K562 (cell line): ENCODE measurements at regions not wholly inside any gene's neighbourhood (a gene's known extent, or its start where the extent isn't known, plus 50 kb on each side); places are given as distances from the start of the nearest gene placed in this dataset.

ENCODE experiments used
- ATAC-seq: fragments of 200-7000 bp; cut with Tn5 transposase; 3 replicates; pipeline ENCODE4 v1.9.1; 2020; ENCODE audit warnings: moderate library complexity
- BruUV-seq: library from RNA; stranded (reverse); fragments of 400-500 nt; replicated peaks from 2 replicates; lab custom pipeline; 2021; lab: Mats Ljungman, UMichigan
- CTCF ChIA-PET: fragments of 300-600 bp; formaldehyde crosslinking; extraction: SDS; loops from one replicate; lab custom pipeline; 2021; ENCODE audit warnings: low intra/inter-chr PET ratio; lab: Yijun Ruan, JAX
- POLR2A ChIA-PET: fragments of 300-600, 350-650 bp; sonication (Branson Sonifier 250); formaldehyde crosslinking; extraction: SDS; loops from one replicate; lab custom pipeline; 2021; ENCODE audit warnings: antibody characterized with exemption, inconsistent platforms; lab: Yijun Ruan, JAX
- DNase-seq, 4 experiments: peaks; one replicate each; pipeline versions ENCODE4 v3.0.0 to v3.0.0-alpha.2; 2011 to 2018; ENCODE audit warnings: low spot score in 3 of 4, mixed read lengths in 3 of 4; ENCODE audit errors: extremely low read depth in 1 of 4
- FAIRE-seq: peaks from 2 replicates; lab custom pipeline; 2011; peaks lifted over from hg19 to GRCh38; lab: Jason Lieb, UNC
- H2AFZ ChIP-seq: 2 replicates; pipeline ENCODE4 v1.6.0; 2011; ENCODE audit warnings: low read depth, low read length, control low read depth, inconsistent platforms
- H3K27ac ChIP-seq: fragments of 200-600 bp; 3 replicates; pipeline ENCODE4 v1.8.0; 2011; ENCODE audit warnings: low read depth, mild to moderate bottlenecking, control low read depth, inconsistent platforms, low read length, moderate library complexity, mixed read lengths; ENCODE audit errors: extremely low read depth
- H3K27me3 ChIP-seq, 2 experiments: fragments of 300-600 bp in 1 of 2; 2 replicates in 1 of 2; 3 replicates in 1 of 2; pipeline versions ENCODE4 v1.6.0 to v1.8.0; 2011; ENCODE audit warnings: inconsistent platforms in 2 of 2, low read length in 2 of 2, mild to moderate bottlenecking in 1 of 2, mixed read lengths in 1 of 2, moderate library complexity in 1 of 2; ENCODE audit not compliant: control insufficient read depth in 2 of 2, insufficient read depth in 2 of 2
- H3K36me3 ChIP-seq: fragments of 300-600 bp; 3 replicates; pipeline ENCODE4 v1.8.0; 2011; ENCODE audit warnings: mild to moderate bottlenecking, low read length, inconsistent platforms; ENCODE audit not compliant: control insufficient read depth, insufficient read depth
- H3K4me1 ChIP-seq, 2 experiments: fragments of 200-600 bp in 1 of 2; replicated peaks in 1 of 2; 2 replicates in 1 of 2; 3 replicates in 1 of 2; pipeline versions ENCODE4 v1.5.1 to v1.8.0; 2011; ENCODE audit warnings: inconsistent platforms in 2 of 2, low read length in 2 of 2, mild to moderate bottlenecking in 1 of 2, mixed read lengths in 1 of 2, moderate library complexity in 1 of 2; ENCODE audit not compliant: control insufficient read depth in 2 of 2, insufficient read depth in 2 of 2
- H3K4me2 ChIP-seq: 2 replicates; pipeline ENCODE4 v1.6.1; 2011; ENCODE audit warnings: low read length, control low read depth, inconsistent platforms, mixed read lengths; ENCODE audit not compliant: insufficient read depth
- H3K4me3 ChIP-seq: fragments of 200-600 bp; sonication (generic), shearing (Covaris generic); 2 replicates; pipeline ENCODE4 v1.5.1; 2016; ENCODE audit warnings: control low read depth, inconsistent platforms
- H3K79me2 ChIP-seq: fragments of 200-600 bp; 3 replicates; pipeline ENCODE4 v1.8.0; 2011; ENCODE audit warnings: low read length, inconsistent platforms; ENCODE audit not compliant: control insufficient read depth, insufficient read depth
- H3K9ac ChIP-seq, 2 experiments: 2 replicates each; pipeline versions ENCODE4 v1.6.0 to v1.6.1; 2011; ENCODE audit warnings: low read depth in 2 of 2, low read length in 2 of 2, control low read depth in 1 of 2, inconsistent platforms in 1 of 2, mild to moderate bottlenecking in 1 of 2, mixed read lengths in 1 of 2; ENCODE audit not compliant: insufficient read depth in 1 of 2
- H3K9me1 ChIP-seq: one replicate; pipeline ENCODE4 v1.6.0; 2011; ENCODE audit warnings: inconsistent platforms, mild to moderate bottlenecking, low read length, moderate library complexity; ENCODE audit not compliant: control insufficient read depth, insufficient read depth
- H3K9me3 ChIP-seq: replicated peaks from 2 replicates; pipeline ENCODE4 v1.5.1; 2011; ENCODE audit warnings: low read depth, low read length, inconsistent platforms; ENCODE audit not compliant: control insufficient read depth, insufficient read depth
- H4K20me1 ChIP-seq: replicated peaks from 2 replicates; pipeline ENCODE4 v1.6.1; 2011; ENCODE audit warnings: low read length, inconsistent platforms, mixed read lengths; ENCODE audit not compliant: control insufficient read depth, insufficient read depth
- DACH1 ChIP-seq: fragments of 450-650 bp; IDR thresholded peaks from 2 replicates; pipeline ENCODE4 v1.6.1; 2018; ENCODE audit not compliant: partially characterized antibody
- FOXK1 ChIP-seq: sonication (generic); formaldehyde crosslinking; IDR thresholded peaks from 2 replicates; pipeline ENCODE4 v1.8.0; 2022; ENCODE audit warnings: missing genetic modification reagents, mild to moderate bottlenecking, borderline replicate concordance
- L3MBTL2 ChIP-seq: fragments of 450-650 bp; IDR thresholded peaks from 2 replicates; pipeline ENCODE4 v1.6.1; 2016; ENCODE audit warnings: mild to moderate bottlenecking, moderate library complexity
- MCM7 ChIP-seq, 2 experiments: fragments of 450-650 bp; IDR thresholded peaks; 2 replicates each; pipeline ENCODE4 v1.6.1; 2016 to 2018
- NCOA6 ChIP-seq: fragments of 450-650 bp; IDR thresholded peaks from 2 replicates; pipeline ENCODE4 v1.6.1; 2017; ENCODE audit warnings: mild to moderate bottlenecking
- NR2C1 ChIP-seq, 2 experiments: fragments of 450-650 bp; IDR thresholded peaks; 2 replicates each; pipeline ENCODE4 v1.6.1; 2017; ENCODE audit warnings: mild to moderate bottlenecking in 2 of 2, antibody characterized with exemption in 1 of 2, inconsistent platforms in 1 of 2, missing compliant biosample characterization in 1 of 2, missing genetic modification characterization in 1 of 2
- SAFB ChIP-seq: fragments of 200-400 bp; formaldehyde crosslinking; IDR thresholded peaks from 2 replicates; pipeline ENCODE4 v1.6.1; 2017; ENCODE audit warnings: low read depth, low read length, borderline replicate concordance
- SMARCA5 ChIP-seq: fragments of 450-650 bp; IDR thresholded peaks from 2 replicates; pipeline ENCODE4 v1.6.1; 2016
- ZNF232 ChIP-seq: sonication (generic); formaldehyde crosslinking; IDR thresholded peaks from 2 replicates; pipeline ENCODE4 v1.8.0; 2022; ENCODE audit warnings: mild to moderate bottlenecking, missing genetic modification reagents
- ZNF274 ChIP-seq: IDR thresholded peaks from 2 replicates; pipeline ENCODE4 v1.6.1; 2011; ENCODE audit warnings: low read depth, mild to moderate bottlenecking, low read length, moderate library complexity, borderline replicate concordance
- ZNF830 ChIP-seq: fragments of 250-450 bp; sonication (Bioruptor Pico); IDR thresholded peaks from 2 replicates; pipeline ENCODE4 v1.5.0; 2021; ENCODE audit warnings: mild to moderate bottlenecking
- WGBS: fragments of 100-300 bp; shearing (Covaris generic); methylation state at CpG from one replicate; pipeline ENCODE4 v1.1.6; 2016; ENCODE audit warnings: low coverage, mixed read lengths; ENCODE audit not compliant: insufficient coverage; ENCODE audit errors: missing lambda C conversion rate; 5-methylcytosine and 5-hydroxymethylcytosine counted together
- in situ Hi-C: fragments of 300-500 bp; cut with MboI; formaldehyde crosslinking; loops from 4 replicates; pipeline ENCODE4 v1.15.0; 2018; ENCODE audit warnings: inconsistent platforms, mixed read lengths
- intact Hi-C: fragments of 100-400 bp; cut with micrococcal nuclease; formaldehyde crosslinking; loops from 2 replicates; pipeline ENCODE4 v1.14.2; 2022
- TF ChIP-seq, protein P1 (sequence below), 2 experiments: IDR thresholded peaks; 2 replicates each; pipeline ENCODE4 v1.6.1; 2011; ENCODE audit warnings: borderline replicate concordance in 1 of 2, control low read depth in 1 of 2, low read depth in 1 of 2, low read length in 1 of 2, mild to moderate bottlenecking in 1 of 2, mixed read lengths in 1 of 2, moderate library complexity in 1 of 2; ENCODE audit not compliant: insufficient read depth in 1 of 2, insufficient read length in 1 of 2, poor library complexity in 1 of 2, severe bottlenecking in 1 of 2; ENCODE audit errors: extremely low read depth in 1 of 2
- TF ChIP-seq, protein P2 (sequence below): sonication (generic); formaldehyde crosslinking; IDR thresholded peaks from 2 replicates; pipeline ENCODE4 v1.8.0; 2022; ENCODE audit warnings: missing genetic modification reagents, mild to moderate bottlenecking, borderline replicate concordance

DNA sequence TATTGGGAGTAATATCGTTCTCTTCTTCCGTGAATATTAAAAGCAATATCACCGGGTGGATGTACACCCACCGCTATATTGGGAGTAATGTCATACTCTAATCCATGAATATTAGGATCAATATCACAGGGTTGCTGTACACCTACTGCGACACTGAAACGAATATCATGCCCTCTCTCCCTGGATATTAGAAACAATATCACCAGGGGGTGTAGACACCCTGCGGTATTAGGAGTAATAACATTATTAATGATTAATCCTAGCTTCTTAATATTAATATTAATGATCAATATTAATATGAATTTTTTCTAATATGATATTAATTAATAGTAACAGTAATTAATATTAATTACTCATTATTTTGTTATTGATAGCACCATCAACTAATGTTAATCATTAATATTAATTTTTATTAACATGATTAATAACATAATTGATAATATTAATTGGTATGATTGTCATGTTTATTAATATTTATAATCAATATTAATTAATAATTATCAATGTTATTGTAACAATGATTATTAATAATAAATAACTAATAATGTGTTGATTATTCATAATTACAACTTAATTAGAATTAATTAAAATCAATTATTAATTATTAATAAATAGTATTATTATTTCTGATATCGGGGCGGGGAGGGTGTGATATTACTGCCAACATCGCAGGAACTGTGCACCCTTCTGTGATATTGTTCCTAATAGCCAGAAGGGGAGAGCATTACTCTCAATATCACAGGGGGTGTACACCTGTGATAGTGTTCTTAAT is 121.3 kb upstream of the C1GALT1 start:
- intact Hi-C loops = no loop called here
- TF ChIP-seq ZNF830 (CRISPR knock-in tag) (no peak), FOXK1 (0 out of 2 replicates have a peak, but pooled peaks have one; percentile 27), SMARCA5 (no peak), ZNF274 (peak; percentile 52; the same call in 1 of the 2 replicates), DACH1 (peak; percentile 93), SAFB (peak; percentile 49; the same call in 1 of the 2 replicates), ZNF232 (CRISPR knock-in tag) (peak; percentile 83; the same call in 1 of the 2 replicates), NCOA6 (no peak), L3MBTL2 (no peak), NR2C1 (IDR thresholded peaks at IDR 0.05) (no peak), NR2C1 (tag; IDR thresholded peaks at IDR 0.05) (no peak), MCM7 (IDR thresholded peaks at IDR 0.05) (peak in 1 of 2 experiments; percentile 85; a peak in 1 of 4 replicates)
- TF ChIP-seq, protein P1, sequence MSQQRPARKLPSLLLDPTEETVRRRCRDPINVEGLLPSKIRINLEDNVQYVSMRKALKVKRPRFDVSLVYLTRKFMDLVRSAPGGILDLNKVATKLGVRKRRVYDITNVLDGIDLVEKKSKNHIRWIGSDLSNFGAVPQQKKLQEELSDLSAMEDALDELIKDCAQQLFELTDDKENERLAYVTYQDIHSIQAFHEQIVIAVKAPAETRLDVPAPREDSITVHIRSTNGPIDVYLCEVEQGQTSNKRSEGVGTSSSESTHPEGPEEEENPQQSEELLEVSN (IDR thresholded peaks at IDR 0.05; ENCODE audit: borderline replicate concordance in 1 of 2, extremely low read depth in 1 of 2, insufficient read depth in 1 of 2, insufficient read length in 1 of 2, low read depth in 1 of 2, low read length in 1 of 2, poor library complexity in 1 of 2, severe bottlenecking in 1 of 2) = no peak
- TF ChIP-seq, protein P2, sequence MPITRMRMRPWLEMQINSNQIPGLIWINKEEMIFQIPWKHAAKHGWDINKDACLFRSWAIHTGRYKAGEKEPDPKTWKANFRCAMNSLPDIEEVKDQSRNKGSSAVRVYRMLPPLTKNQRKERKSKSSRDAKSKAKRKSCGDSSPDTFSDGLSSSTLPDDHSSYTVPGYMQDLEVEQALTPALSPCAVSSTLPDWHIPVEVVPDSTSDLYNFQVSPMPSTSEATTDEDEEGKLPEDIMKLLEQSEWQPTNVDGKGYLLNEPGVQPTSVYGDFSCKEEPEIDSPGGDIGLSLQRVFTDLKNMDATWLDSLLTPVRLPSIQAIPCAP (CRISPR knock-in tag) = 0 out of 2 replicates have a peak, but pooled peaks have one; percentile 61
- TF ChIP-seq, all 486 proteins: peak for 7
- no peaks in the 10 kb centered on the region for H3K36me3 ChIP-seq
- H3K4me3 ChIP-seq = no peak overlapping the region
- in situ Hi-C loops = no loop called here
- no peak overlapping the region for H3K27ac ChIP-seq
- no peaks in the 10 kb centered on the region for H3K4me1 ChIP-seq
- CTCF ChIA-PET = no interaction called here
- no TSS peak for BruUV-seq
- H2AFZ ChIP-seq = no peak overlapping the region
- ATAC-seq = no peak
- no peak for DNase-seq
- H3K4me2 ChIP-seq = no peak overlapping the region
- no peaks in the 10 kb centered on the region for H3K9me1 ChIP-seq
- WGBS = 53% methylated on average over 10 of the region's 10 CpGs
- no peaks in the 10 kb centered on the region for H4K20me1 ChIP-seq
- no peak for FAIRE-seq
- H3K27me3 ChIP-seq = no peaks in the 10 kb centered on the region
- H3K9ac ChIP-seq = no peak overlapping the region
- H3K9me3 ChIP-seq = peaks cover 10% of the 10 kb centered on the region; the same call in 1 of the 2 replicates
- POLR2A ChIA-PET = no interaction called here
- no peaks in the 10 kb centered on the region for H3K79me2 ChIP-seq
